Transverse colon (tissue), 4 donors: ENCODE measurements at regions not wholly inside any gene's neighbourhood (a gene's known extent, or its start where the extent isn't known, plus 50 kb on each side); places are given as distances from the start of the nearest gene placed in this dataset.

Source experiments
- DNase-seq: peaks from one replicate; pipeline ENCODE4 v3.0.0-alpha.2; 2019
- H3K27ac ChIP-seq, 4 donors: fragments of 200-600 bp; sonication (generic); 2 replicates each; pipeline ENCODE4 v1.5.1; 2016 to 2018; ENCODE audit warnings: inconsistent platforms in 4 of 4
- H3K27me3 ChIP-seq: fragments of 200-600 bp; sonication (generic); 2 replicates; pipeline ENCODE4 v1.5.1; 2017; ENCODE audit warnings: inconsistent platforms
- H3K36me3 ChIP-seq, 4 donors: fragments of 200-600 bp; sonication (generic); 2 replicates each; pipeline ENCODE4 v1.5.1; 2017 to 2019; ENCODE audit warnings: inconsistent platforms in 4 of 4
- H3K4me1 ChIP-seq, 4 donors: fragments of 200-600 bp; sonication (generic); 2 replicates each; pipeline ENCODE4 v1.5.1; 2017 to 2020; ENCODE audit warnings: inconsistent platforms in 4 of 4
- H3K4me3 ChIP-seq, 4 donors: fragments of 200-600 bp; sonication (generic); 1 replicate in 1 of 4; 2 replicates in 3 of 4; pipeline versions ENCODE4 v1.5.1 to v1.6.1; 2017 to 2019; ENCODE audit warnings: inconsistent platforms in 4 of 4
- H3K9me3 ChIP-seq, 2 donors: fragments of 200-600 bp; sonication (generic); 2 replicates each; pipeline ENCODE4 v1.5.1; 2017 to 2019; ENCODE audit warnings: inconsistent platforms in 2 of 2
- EP300 ChIP-seq: sonication (generic); formaldehyde crosslinking; IDR thresholded peaks from one replicate; pipeline ENCODE4 v1.6.1; 2017; ENCODE audit warnings: antibody characterized with exemption, low read depth
- POLR2A ChIP-seq: fragments of 450-650 bp; IDR thresholded peaks from one replicate; pipeline ENCODE4 v1.6.1; 2016; ENCODE audit warnings: antibody characterized with exemption, mild to moderate bottlenecking, moderate library complexity
- POLR2AphosphoS5 ChIP-seq, 3 donors: sonication (generic); formaldehyde crosslinking; IDR thresholded peaks; one replicate each; pipeline ENCODE4 v1.6.1; 2016; ENCODE audit warnings: antibody characterized with exemption in 3 of 3
- WGBS, 2 donors: methylation state at CpG; one replicate each; pipeline ENCODE4 v1.1.5; 2018; ENCODE audit warnings: low coverage in 1 of 2; 5-methylcytosine and 5-hydroxymethylcytosine counted together
- in situ Hi-C, 4 donors: fragments of 200-750 bp; cut with MboI; loops; one replicate each; pipeline versions ENCODE4 v1.15.0 to v1.15.1; 2017; ENCODE audit warnings: low sequenced_read_pairs in 3 of 4, low pct_ligation_motif_present in 1 of 4, low pct_unique_long_range_greater_than_20kb in 1 of 4
- intact Hi-C: fragments of 100-400 bp; cut with DNase I; formaldehyde crosslinking; loops from one replicate; pipeline ENCODE4 v1.15.1; 2023; ENCODE audit warnings: low total_unique reads
- TF ChIP-seq, protein P1 (sequence below), 5 experiments: fragments of 200-600 bp in 3 of 5; fragments of 450-650 bp in 2 of 5; sonication (generic) in 3 of 5; IDR thresholded peaks; 1 replicate in 2 of 5; 2 replicates in 3 of 5; pipeline ENCODE4 v1.5.1; 2016 to 2017; ENCODE audit warnings: antibody characterized with exemption in 5 of 5, inconsistent platforms in 3 of 5, mild to moderate bottlenecking in 2 of 5, moderate library complexity in 1 of 5

GRCh38 chr11:29343465-29344333 lies 673.1 kb downstream of the KCNA4 start:
- no peak for TF ChIP-seq POLR2AphosphoS5 (IDR thresholded peaks at IDR 0.05)
- TF ChIP-seq, protein P1, sequence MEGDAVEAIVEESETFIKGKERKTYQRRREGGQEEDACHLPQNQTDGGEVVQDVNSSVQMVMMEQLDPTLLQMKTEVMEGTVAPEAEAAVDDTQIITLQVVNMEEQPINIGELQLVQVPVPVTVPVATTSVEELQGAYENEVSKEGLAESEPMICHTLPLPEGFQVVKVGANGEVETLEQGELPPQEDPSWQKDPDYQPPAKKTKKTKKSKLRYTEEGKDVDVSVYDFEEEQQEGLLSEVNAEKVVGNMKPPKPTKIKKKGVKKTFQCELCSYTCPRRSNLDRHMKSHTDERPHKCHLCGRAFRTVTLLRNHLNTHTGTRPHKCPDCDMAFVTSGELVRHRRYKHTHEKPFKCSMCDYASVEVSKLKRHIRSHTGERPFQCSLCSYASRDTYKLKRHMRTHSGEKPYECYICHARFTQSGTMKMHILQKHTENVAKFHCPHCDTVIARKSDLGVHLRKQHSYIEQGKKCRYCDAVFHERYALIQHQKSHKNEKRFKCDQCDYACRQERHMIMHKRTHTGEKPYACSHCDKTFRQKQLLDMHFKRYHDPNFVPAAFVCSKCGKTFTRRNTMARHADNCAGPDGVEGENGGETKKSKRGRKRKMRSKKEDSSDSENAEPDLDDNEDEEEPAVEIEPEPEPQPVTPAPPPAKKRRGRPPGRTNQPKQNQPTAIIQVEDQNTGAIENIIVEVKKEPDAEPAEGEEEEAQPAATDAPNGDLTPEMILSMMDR (IDR thresholded peaks at IDR 0.05) = peak; percentile 44 to 80 (median 66)
- DNase-seq = peak; percentile 44

DNA sequence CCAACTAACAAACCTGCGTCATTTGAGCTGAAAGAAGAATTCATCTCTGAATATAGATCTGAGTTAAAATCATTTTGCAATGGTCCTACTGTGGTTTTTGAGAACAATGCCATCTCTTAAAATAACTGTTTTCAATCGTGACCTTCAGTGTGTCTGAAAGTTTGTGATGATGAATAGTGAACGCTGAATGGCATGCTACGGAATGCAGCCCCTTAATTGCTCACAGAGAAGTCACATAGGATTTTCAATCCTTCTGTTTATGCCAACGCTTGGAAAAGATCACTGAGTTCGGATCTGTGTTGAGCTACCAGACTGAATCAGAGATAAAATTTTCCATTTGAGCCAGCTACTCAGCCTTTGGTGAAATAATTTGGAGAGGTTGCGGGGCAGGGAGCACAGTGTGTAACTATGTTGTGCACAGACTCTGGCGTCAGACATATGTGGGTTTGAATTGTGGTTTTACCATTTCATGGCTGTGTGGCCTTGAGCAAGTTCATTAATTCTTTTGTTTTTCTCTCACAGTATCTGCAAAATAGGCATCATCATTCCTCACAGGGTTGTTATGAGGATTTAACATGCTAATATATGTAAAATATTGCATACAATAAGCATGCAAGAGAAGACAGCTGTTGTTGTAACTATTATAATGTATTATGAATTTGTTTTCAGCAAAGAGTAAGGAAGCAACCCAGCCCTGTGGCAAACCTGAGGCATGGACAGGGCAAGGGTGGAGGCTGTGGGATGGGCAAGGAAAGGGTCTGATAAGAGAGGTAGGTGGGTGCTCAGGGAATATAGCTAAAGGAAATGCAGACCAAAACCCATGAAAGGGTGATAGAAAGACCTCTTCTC lies 679.9 kb downstream of the KCNA4 start:
- no peaks in the 10 kb centered on the region for H3K36me3 ChIP-seq
- H3K9me3 ChIP-seq = no peaks in the 10 kb centered on the region
- no peaks in the 10 kb centered on the region for H3K27me3 ChIP-seq
- TF ChIP-seq POLR2A (no peak), EP300 (no peak), POLR2AphosphoS5 (IDR thresholded peaks at IDR 0.05) (no peak)
- TF ChIP-seq, protein P1 (IDR thresholded peaks at IDR 0.05) = no peak
- in situ Hi-C loops = loop anchor here (10.0 to 25.0 kb wide), 2 partner anchors 1642 to 1650 kb away; no protein-coding TSS in a partner anchor
- H3K27ac ChIP-seq = no peak overlapping the region
- 66 to 71% methylated on average over 6 to 8 of the region's 8 CpGs for WGBS, 2 donors
- H3K4me1 ChIP-seq = no peaks in the 10 kb centered on the region
- H3K4me3 ChIP-seq = no peak overlapping the region
- DNase-seq = no peak
- intact Hi-C loops = no loop called here

More at GRCh38 chr11:29343465-29344333, 673.1 kb downstream of the KCNA4 start:
- H3K4me1 ChIP-seq = no peaks in the 10 kb centered on the region
- no peaks in the 10 kb centered on the region for H3K27me3 ChIP-seq
- H3K36me3 ChIP-seq = no peaks in the 10 kb centered on the region
- H3K4me3 ChIP-seq = no peak overlapping the region
- intact Hi-C loops = no loop called here
- no peak overlapping the region for H3K27ac ChIP-seq
- in situ Hi-C loops = loop anchor here in 3 of 4 donors (25.0 kb wide), 1 partner anchor 1656 kb away; no protein-coding TSS in a partner anchor
- WGBS, 2 donors = 17 to 40% methylated on average over 3 to 8 of the region's 8 CpGs
- no peaks in the 10 kb centered on the region for H3K9me3 ChIP-seq

- in situ Hi-C loops = loop anchor here (10.0 to 25.0 kb wide), 2 partner anchors 1640 to 1647 kb away; no protein-coding TSS in a partner anchor
- no peak overlapping the region for H3K4me3 ChIP-seq
- no peaks in the 10 kb centered on the region for H3K27me3 ChIP-seq
- H3K9me3 ChIP-seq = no peaks in the 10 kb centered on the region
- intact Hi-C loops = no loop called here
- no peak for TF ChIP-seq POLR2A
- TF ChIP-seq EP300 = no peak
- TF ChIP-seq, protein P1 (IDR thresholded peaks at IDR 0.05) = no peak
- no peak for TF ChIP-seq POLR2AphosphoS5 (IDR thresholded peaks at IDR 0.05)
- no peaks in the 10 kb centered on the region for H3K4me1 ChIP-seq
- 30 to 33% methylated on average over 1 of the region's 1 CpG for whole genome bisulfite sequencing, 2 donors
- no peaks in the 10 kb centered on the region for H3K36me3 ChIP-seq
- no peak overlapping the region for H3K27ac ChIP-seq
- no peak for DNase-seq
Observed at GRCh38 chr11:29334776-29335130, 682.1 kb downstream of the KCNA4 start.
